ENCODE measurements at regions not wholly inside any gene's neighbourhood (a gene's known extent, or its start where the extent isn't known, plus 50 kb on each side); places are given as distances from the start of the nearest gene placed in this dataset.

- TF ChIP-seq CTCF (IDR thresholded peaks at IDR 0.05) (no peak), EZH2 (IDR thresholded peaks at IDR 0.05; ENCODE audit: borderline replicate concordance, insufficient read depth, low read depth, low read length, poor library complexity, severe bottlenecking) (no peak)
Measured at GRCh38 chr10:111429288-111430028, 352.6 kb downstream of the ADRA2A start.
